ENCODE measurements at regions not wholly inside any gene's neighbourhood (a gene's known extent, or its start where the extent isn't known, plus 50 kb on each side); places are given as distances from the start of the nearest gene placed in this dataset.

DNA sequence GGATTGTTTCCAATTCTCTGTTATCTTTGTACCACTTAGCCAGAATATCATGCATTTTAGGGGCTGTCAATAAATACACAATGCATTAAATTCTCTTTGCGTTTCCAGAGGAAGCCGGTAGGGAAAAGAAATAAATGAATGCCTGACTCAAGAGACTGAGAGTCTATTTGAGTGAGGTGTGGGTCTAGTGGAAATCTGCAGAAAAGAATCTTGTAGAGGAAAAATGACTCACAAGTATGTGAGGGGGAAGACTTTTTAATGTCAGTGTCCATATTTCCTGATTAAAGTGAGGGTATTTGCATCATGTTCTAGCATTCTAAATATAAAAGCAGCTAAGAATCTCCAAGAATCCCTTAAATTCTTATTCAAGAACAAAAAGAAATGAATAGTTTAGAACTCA, 271.1 kb downstream of the PTPRC start:
- no peak overlapping the region for H3K4me3 ChIP-seq (ENCODE audit: low read length)
- H3K36me3 ChIP-seq (ENCODE audit: insufficient read depth, low read length): no peaks in the 10 kb centered on the region
- H3K27me3 Mint-ChIP-seq: no peaks in the 10 kb centered on the region
- H3K4me1 ChIP-seq (ENCODE audit: insufficient read depth, low read length): peaks cover 10% of the 10 kb centered on the region
- DNase-seq: no peak
- POLR2A ChIA-PET: no interaction called here
- no peak overlapping the region for H3K4me3 Mint-ChIP-seq
- no peaks in the 10 kb centered on the region for H3K9me3 ChIP-seq (ENCODE audit: low read length)
- CTCF ChIA-PET: no interaction called here
- peaks cover 4 to 12% (median 9%) of the 10 kb centered on the region in 3 donors for H3K4me1 Mint-ChIP-seq
- no peak overlapping the region for H3K27ac Mint-ChIP-seq
- H3K9me3 Mint-ChIP-seq: no peaks in the 10 kb centered on the region
- no peaks in the 10 kb centered on the region for H3K27me3 ChIP-seq (ENCODE audit: insufficient read depth, low read length, poor library complexity, severe bottlenecking)
- peaks cover 0 to 4% (median 4%) of the 10 kb centered on the region in 3 donors for H3K36me3 Mint-ChIP-seq
- no peak overlapping the region for H3K27ac ChIP-seq (ENCODE audit: low read depth, low read length)

DNA sequence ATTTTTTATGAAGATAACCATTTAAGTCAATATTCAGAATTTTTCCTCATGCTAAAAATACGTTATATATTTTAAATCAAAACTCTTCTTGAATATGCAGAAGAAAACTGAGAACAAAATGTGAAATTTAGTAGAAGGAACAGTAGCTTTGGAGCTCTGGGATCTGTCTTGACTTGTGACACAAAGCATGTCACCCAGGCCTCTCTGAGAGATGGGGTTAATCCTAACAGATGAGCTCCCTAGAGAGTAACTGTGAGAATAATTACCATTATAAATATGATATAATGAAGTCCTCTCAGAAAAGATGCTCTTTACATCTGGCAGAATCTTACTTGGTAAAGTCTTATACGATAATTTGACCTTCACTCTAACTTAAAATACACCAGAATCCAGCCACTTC, 272.0 kb downstream of the PTPRC start:
- no peaks in the 10 kb centered on the region for H3K27me3 ChIP-seq (ENCODE audit: insufficient read depth, low read length, poor library complexity, severe bottlenecking)
- H3K4me3 ChIP-seq (ENCODE audit: low read length): no peak overlapping the region
- H3K4me1 ChIP-seq (ENCODE audit: insufficient read depth, low read length): peaks cover 10% of the 10 kb centered on the region
- H3K27ac Mint-ChIP-seq: no peak overlapping the region
- H3K36me3 Mint-ChIP-seq: peaks cover 0 to 4% (median 4%) of the 10 kb centered on the region in 3 donors
- CTCF ChIA-PET: no interaction called here
- H3K27me3 Mint-ChIP-seq: peaks cover 0 to 1% of the 10 kb centered on the region in 2 donors
- no peaks in the 10 kb centered on the region for H3K9me3 Mint-ChIP-seq
- no peaks in the 10 kb centered on the region for H3K36me3 ChIP-seq (ENCODE audit: insufficient read depth, low read length)
- H3K4me3 Mint-ChIP-seq: no peak overlapping the region
- no peaks in the 10 kb centered on the region for H3K9me3 ChIP-seq (ENCODE audit: low read length)
- no peak for DNase-seq
- H3K4me1 Mint-ChIP-seq: peaks cover 4 to 14% (median 9%) of the 10 kb centered on the region in 3 donors
- H3K27ac ChIP-seq (ENCODE audit: low read depth, low read length): no peak overlapping the region
- POLR2A ChIA-PET: no interaction called here

DNA sequence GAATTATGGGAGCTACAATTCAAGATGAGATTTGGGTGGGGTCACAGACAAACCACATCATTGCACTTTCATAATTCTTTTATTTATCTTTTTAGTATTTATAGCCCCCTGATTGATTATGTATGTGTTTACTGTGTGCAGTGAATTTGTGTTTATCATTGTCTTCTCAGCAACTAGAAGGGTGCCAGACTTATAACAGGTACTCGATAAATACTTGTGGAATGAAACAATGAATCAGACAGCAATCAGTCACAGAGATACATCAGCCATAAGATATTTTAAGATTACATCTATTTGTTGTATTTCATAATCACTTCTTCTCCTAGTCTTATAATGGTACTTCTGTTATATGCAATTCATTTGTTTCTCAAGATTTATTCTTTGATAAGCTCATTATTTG, 273.2 kb downstream of the PTPRC start:
- H3K4me1 Mint-ChIP-seq: peaks cover 4 to 13% (median 5%) of the 10 kb centered on the region in 3 donors
- no peak overlapping the region for H3K4me3 Mint-ChIP-seq
- H3K27me3 ChIP-seq (ENCODE audit: insufficient read depth, low read length, poor library complexity, severe bottlenecking): no peaks in the 10 kb centered on the region
- peaks cover 6% of the 10 kb centered on the region for H3K4me1 ChIP-seq (ENCODE audit: insufficient read depth, low read length)
- H3K36me3 Mint-ChIP-seq: peaks cover 0 to 4% (median 4%) of the 10 kb centered on the region in 3 donors
- DNase-seq: no peak
- no peaks in the 10 kb centered on the region for H3K9me3 ChIP-seq (ENCODE audit: low read length)
- H3K4me3 ChIP-seq (ENCODE audit: low read length): no peak overlapping the region
- H3K9me3 Mint-ChIP-seq: no peaks in the 10 kb centered on the region
- no peaks in the 10 kb centered on the region for H3K36me3 ChIP-seq (ENCODE audit: insufficient read depth, low read length)
- ChIA-PET POLR2A (no interaction called here), CTCF (no interaction called here)
- no peak overlapping the region for H3K27ac ChIP-seq (ENCODE audit: low read depth, low read length)
- H3K27ac Mint-ChIP-seq: no peak overlapping the region
- H3K27me3 Mint-ChIP-seq: peaks cover 0 to 1% of the 10 kb centered on the region in 2 donors

DNA sequence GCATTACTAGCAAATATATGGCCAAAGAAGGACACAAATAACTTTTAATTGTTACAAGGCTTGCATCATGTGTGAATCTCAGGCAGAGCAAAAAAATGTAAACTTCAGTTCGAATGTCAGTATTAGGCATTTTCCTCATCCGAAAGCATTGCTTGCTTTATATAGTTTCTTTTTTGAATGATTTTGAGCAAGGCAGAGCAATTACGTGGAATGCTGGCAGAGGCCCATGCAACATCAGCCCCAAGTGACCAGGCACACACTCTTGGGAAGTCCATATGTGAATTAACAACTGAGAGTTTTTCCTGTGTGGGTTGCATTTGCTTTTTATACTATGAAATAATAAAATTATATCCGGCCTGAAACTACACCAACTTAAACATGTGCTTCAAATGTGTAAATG, 274.8 kb downstream of the PTPRC start:
- H3K36me3 Mint-ChIP-seq: peaks cover 0 to 4% (median 4%) of the 10 kb centered on the region in 3 donors
- no peak for DNase-seq
- H3K27me3 Mint-ChIP-seq: peaks cover 0 to 1% of the 10 kb centered on the region in 2 donors
- H3K36me3 ChIP-seq (ENCODE audit: insufficient read depth, low read length): no peaks in the 10 kb centered on the region
- H3K4me3 ChIP-seq (ENCODE audit: low read length): no peak overlapping the region
- H3K27ac Mint-ChIP-seq: no peak overlapping the region
- peaks cover 2% of the 10 kb centered on the region for H3K4me1 ChIP-seq (ENCODE audit: insufficient read depth, low read length)
- peaks cover 10 to 17% (median 16%) of the 10 kb centered on the region in 3 donors for H3K4me1 Mint-ChIP-seq
- no peaks in the 10 kb centered on the region for H3K27me3 ChIP-seq (ENCODE audit: insufficient read depth, low read length, poor library complexity, severe bottlenecking)
- CTCF ChIA-PET: no interaction called here
- H3K9me3 ChIP-seq (ENCODE audit: low read length): no peaks in the 10 kb centered on the region
- H3K9me3 Mint-ChIP-seq: no peaks in the 10 kb centered on the region
- no peak overlapping the region for H3K27ac ChIP-seq (ENCODE audit: low read depth, low read length)
- H3K4me3 Mint-ChIP-seq: no peak overlapping the region
- POLR2A ChIA-PET: no interaction called here

DNA sequence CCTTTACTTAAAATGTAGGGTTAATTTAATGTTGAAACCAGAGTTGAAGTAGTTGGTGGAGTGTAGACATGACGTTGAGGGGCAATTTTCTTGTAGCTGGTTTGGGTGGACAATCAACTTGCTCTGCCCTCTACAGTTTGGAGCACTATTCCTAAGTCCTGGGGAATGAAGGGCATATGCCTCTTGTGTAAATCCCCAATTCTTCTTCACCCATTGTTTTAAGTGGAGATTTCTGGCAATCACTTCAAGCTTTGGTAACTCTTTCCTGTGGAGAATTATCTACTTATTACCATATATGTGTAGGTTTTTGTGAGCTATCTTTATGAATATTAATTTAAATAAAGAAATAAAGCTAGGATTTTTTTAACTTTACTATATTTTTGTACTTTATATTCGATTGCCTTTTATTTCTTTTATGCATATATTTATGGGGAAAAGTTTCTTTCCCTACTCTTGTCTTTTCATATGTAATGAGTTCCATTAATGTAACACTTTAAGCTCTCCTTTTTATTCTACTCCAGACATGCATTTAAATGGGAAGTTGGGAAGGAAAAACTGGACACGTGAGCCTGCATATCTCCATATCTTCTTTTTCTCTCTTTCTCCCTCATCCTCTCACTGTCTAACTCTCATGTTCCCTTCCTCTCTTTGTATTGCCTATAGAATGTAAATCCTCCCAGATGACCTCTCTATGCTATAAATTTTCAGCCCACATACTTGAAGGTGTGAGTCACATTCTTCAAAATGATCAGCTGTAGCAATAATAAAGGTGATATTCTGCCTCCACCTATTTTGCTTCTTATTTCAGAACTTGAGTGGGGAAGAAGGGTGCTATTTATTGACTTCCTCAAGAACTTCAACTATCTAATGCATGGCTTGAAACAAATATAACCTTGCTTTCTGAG, 276.7 kb downstream of the PTPRC start:
- H3K27ac Mint-ChIP-seq: peak overlapping the region in 1 of 8 donors; percentile 0
- H3K4me3 Mint-ChIP-seq: no peak overlapping the region
- H3K27ac ChIP-seq (ENCODE audit: low read depth, low read length): no peak overlapping the region
- H3K9me3 ChIP-seq (ENCODE audit: low read length): no peaks in the 10 kb centered on the region
- H3K4me1 ChIP-seq (ENCODE audit: insufficient read depth, low read length): peaks cover 17% of the 10 kb centered on the region
- ChIA-PET POLR2A (no interaction called here), CTCF (no interaction called here)
- H3K9me3 Mint-ChIP-seq: no peaks in the 10 kb centered on the region
- peaks cover 0 to 1% of the 10 kb centered on the region in 2 donors for H3K27me3 Mint-ChIP-seq
- H3K4me3 ChIP-seq (ENCODE audit: low read length): no peak overlapping the region
- H3K4me1 Mint-ChIP-seq: peaks cover 29 to 36% (median 36%) of the 10 kb centered on the region in 3 donors
- no peaks in the 10 kb centered on the region for H3K27me3 ChIP-seq (ENCODE audit: insufficient read depth, low read length, poor library complexity, severe bottlenecking)
- H3K36me3 ChIP-seq (ENCODE audit: insufficient read depth, low read length): no peaks in the 10 kb centered on the region
- DNase-seq: no peak
- H3K36me3 Mint-ChIP-seq: peaks cover 0 to 4% (median 3%) of the 10 kb centered on the region in 3 donors

DNA sequence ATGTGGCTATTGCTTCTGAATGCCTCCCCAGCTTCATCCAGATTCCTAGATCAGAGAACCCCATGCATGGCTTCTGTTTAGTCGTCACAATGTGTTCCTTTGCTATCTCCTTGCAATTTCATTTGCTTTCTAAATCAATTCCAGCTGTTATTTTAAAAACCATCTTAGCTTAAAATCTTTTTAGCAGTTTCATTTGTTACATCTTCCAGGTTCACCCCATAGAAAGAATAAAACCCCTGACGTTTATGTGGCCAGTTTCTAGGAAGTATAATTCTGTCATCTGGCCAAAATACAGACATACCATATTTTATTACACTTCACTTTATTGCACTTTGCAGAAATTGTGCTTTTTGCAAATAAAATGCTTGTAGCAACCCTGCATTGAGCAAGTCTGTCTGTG, 278.4 kb downstream of the PTPRC start:
- H3K4me3 Mint-ChIP-seq: no peak overlapping the region
- Histone ChIP-seq H3K27ac (ENCODE audit: low read depth, low read length) (no peak overlapping the region), H3K36me3 (ENCODE audit: insufficient read depth, low read length) (no peaks in the 10 kb centered on the region), H3K4me1 (ENCODE audit: insufficient read depth, low read length) (peaks cover 17% of the 10 kb centered on the region), H3K9me3 (ENCODE audit: low read length) (no peaks in the 10 kb centered on the region), H3K27me3 (ENCODE audit: insufficient read depth, low read length, poor library complexity, severe bottlenecking) (no peaks in the 10 kb centered on the region), H3K4me3 (ENCODE audit: low read length) (no peak overlapping the region)
- H3K27me3 Mint-ChIP-seq: peaks cover 0 to 1% of the 10 kb centered on the region in 2 donors
- no peaks in the 10 kb centered on the region for H3K9me3 Mint-ChIP-seq
- peaks cover 0 to 1% (median 1%) of the 10 kb centered on the region in 3 donors for H3K36me3 Mint-ChIP-seq
- POLR2A ChIA-PET: interaction anchor here (1.1 kb wide), 1 partner anchor 18 kb away, joined by 3 read pairs; no protein-coding TSS in a partner anchor
- H3K27ac Mint-ChIP-seq: no peak overlapping the region
- CTCF ChIA-PET: interaction anchor here (0.8 to 1.4 kb wide), 2 partner anchors 13 to 196 kb away, joined by 3 read pairs; no protein-coding TSS in a partner anchor
- peaks cover 35 to 48% (median 43%) of the 10 kb centered on the region in 3 donors for H3K4me1 Mint-ChIP-seq
- DNase-seq: no peak

DNA sequence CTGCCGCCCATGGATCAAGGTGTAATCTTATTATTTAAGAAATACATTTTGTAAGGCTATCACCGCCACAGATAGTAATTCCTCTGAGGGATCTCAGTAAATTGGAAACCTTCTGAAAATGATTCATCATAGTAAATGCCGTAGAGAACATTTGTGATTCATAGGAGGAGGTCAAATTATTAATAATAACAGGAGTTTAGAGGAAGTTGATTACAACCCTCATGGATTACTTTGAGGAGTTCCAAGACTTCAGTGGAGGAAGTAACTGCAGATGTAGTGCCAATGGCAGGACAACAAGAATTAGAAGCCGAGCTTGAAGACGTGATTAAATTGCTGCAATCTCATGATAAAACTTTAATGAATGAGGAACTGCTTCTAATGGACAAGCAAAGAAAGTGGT, 280.1 kb downstream of the PTPRC start:
- DNase-seq: no peak
- ChIA-PET CTCF (interaction anchor here (1.4 kb wide), 1 partner anchor 11 kb away, joined by 3 read pairs; no protein-coding TSS in a partner anchor), POLR2A (no interaction called here)
- H3K27ac ChIP-seq (ENCODE audit: low read depth, low read length): no peak overlapping the region
- Mint-ChIP-seq H3K36me3 (peaks cover 0 to 1% (median 0%) of the 10 kb centered on the region in 3 donors), H3K9me3 (no peaks in the 10 kb centered on the region), H3K4me3 (peak overlapping the region in 5 of 7 donors; percentile 16 to 81 (median 69)), H3K27me3 (peaks cover 0 to 1% of the 10 kb centered on the region in 2 donors), H3K4me1 (peaks cover 46 to 63% (median 56%) of the 10 kb centered on the region in 3 donors), H3K27ac (peak overlapping the region in 3 of 8 donors; percentile 1 to 49 (median 14))
- H3K9me3 ChIP-seq (ENCODE audit: low read length): no peaks in the 10 kb centered on the region
- H3K27me3 ChIP-seq (ENCODE audit: insufficient read depth, low read length, poor library complexity, severe bottlenecking): no peaks in the 10 kb centered on the region
- H3K4me3 ChIP-seq (ENCODE audit: low read length): no peak overlapping the region
- peaks cover 22% of the 10 kb centered on the region for H3K4me1 ChIP-seq (ENCODE audit: insufficient read depth, low read length)
- no peaks in the 10 kb centered on the region for H3K36me3 ChIP-seq (ENCODE audit: insufficient read depth, low read length)

DNA sequence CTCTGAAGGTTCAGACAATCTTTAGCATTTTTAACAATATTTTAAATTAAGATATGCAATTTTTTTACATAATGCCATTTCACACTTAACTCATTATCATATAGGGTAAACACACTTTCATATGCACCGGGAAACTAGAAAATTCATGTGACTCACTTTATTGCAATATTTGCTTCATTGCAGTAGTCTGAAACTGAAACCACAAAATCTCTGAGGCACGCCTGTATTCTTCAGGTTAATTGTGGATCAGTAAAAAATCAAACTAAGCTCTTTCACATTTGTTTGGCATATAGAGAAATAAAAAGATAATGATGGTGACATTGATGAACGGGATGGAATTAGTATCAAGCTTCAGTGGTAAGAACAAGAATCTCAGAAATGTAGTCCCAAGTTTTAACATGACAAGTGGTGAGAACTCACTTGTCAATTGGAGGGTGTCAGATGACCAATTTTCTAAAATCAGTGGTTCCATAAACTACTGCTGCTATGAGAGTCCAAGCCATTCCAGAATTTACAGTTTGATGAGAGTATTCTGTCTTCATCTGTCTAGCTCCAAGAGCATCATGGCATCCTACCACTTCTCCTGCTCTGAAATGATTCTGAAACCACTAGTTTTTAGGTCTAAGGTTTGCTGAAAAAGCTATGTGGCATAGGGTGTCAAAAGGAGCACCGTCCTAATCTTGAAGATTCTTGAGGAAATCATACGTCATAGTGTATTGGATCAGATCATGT, 281.0 kb downstream of the PTPRC start:
- Mint-ChIP-seq H3K9me3 (no peaks in the 10 kb centered on the region), H3K36me3 (peaks cover 0 to 1% (median 0%) of the 10 kb centered on the region in 3 donors), H3K27me3 (peaks cover 0 to 1% of the 10 kb centered on the region in 2 donors), H3K4me1 (peaks cover 50 to 71% (median 62%) of the 10 kb centered on the region in 3 donors), H3K4me3 (peak overlapping the region; percentile 49 to 81 (median 69)), H3K27ac (peak overlapping the region; percentile 22 to 90 (median 74))
- POLR2A ChIA-PET: no interaction called here
- H3K9me3 ChIP-seq (ENCODE audit: low read length): no peaks in the 10 kb centered on the region
- DNase-seq: peak in 1 of 5 donors; percentile 16
- peaks cover 22% of the 10 kb centered on the region for H3K4me1 ChIP-seq (ENCODE audit: insufficient read depth, low read length)
- H3K36me3 ChIP-seq (ENCODE audit: insufficient read depth, low read length): no peaks in the 10 kb centered on the region
- no peaks in the 10 kb centered on the region for H3K27me3 ChIP-seq (ENCODE audit: insufficient read depth, low read length, poor library complexity, severe bottlenecking)
- no peak overlapping the region for H3K27ac ChIP-seq (ENCODE audit: low read depth, low read length)
- H3K4me3 ChIP-seq (ENCODE audit: low read length): peak overlapping the region; percentile 13
- CTCF ChIA-PET: no interaction called here

Data from CD8-positive, alpha-beta memory T cell (primary cell).